Mammary epithelial cell (primary cell): ENCODE measurements at regions not wholly inside any gene's neighbourhood (a gene's known extent, or its start where the extent isn't known, plus 50 kb on each side); places are given as distances from the start of the nearest gene placed in this dataset.

ENCODE experiments used
- EZH2 ChIP-seq: IDR thresholded peaks from 2 replicates; pipeline ENCODE4 v1.6.1; 2012; ENCODE audit warnings: low read length, inconsistent platforms, borderline replicate concordance
- TF ChIP-seq, protein P1 (sequence below), 2 donors: IDR thresholded peaks in 1 of 2; conservative IDR thresholded peaks in 1 of 2; 2 replicates each; pipeline ENCODE4 v1.5.1; 2011 to 2012; ENCODE audit warnings: inconsistent platforms in 2 of 2, low read length in 2 of 2, mild to moderate bottlenecking in 2 of 2, control low read depth in 1 of 2, low read depth in 1 of 2; ENCODE audit not compliant: insufficient read depth in 1 of 2; ENCODE audit errors: extremely low read depth in 1 of 2

DNA sequence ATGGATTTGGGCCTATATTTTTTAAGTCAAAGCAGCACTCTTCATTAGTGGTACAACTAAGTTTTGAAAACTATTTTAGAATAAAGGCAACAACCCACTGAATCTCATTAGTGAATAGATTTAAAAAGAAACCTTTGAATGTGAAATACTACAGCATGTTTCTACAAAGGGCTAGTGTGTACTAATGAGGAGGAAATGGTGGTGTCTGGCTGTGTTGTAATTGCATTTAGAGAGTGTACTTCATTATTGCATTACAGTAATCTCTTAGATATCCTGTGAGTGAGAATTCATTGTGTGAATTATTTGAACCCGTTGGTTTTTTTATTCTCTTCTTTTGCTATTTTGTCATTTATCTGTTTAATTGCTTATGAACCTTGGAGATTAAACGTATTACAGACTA, 575.4 kb upstream of the FAM98A start:
- TF ChIP-seq, protein P1, sequence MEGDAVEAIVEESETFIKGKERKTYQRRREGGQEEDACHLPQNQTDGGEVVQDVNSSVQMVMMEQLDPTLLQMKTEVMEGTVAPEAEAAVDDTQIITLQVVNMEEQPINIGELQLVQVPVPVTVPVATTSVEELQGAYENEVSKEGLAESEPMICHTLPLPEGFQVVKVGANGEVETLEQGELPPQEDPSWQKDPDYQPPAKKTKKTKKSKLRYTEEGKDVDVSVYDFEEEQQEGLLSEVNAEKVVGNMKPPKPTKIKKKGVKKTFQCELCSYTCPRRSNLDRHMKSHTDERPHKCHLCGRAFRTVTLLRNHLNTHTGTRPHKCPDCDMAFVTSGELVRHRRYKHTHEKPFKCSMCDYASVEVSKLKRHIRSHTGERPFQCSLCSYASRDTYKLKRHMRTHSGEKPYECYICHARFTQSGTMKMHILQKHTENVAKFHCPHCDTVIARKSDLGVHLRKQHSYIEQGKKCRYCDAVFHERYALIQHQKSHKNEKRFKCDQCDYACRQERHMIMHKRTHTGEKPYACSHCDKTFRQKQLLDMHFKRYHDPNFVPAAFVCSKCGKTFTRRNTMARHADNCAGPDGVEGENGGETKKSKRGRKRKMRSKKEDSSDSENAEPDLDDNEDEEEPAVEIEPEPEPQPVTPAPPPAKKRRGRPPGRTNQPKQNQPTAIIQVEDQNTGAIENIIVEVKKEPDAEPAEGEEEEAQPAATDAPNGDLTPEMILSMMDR (conservative IDR thresholded peaks at IDR 0.05 in 1 of 2, IDR thresholded peaks at IDR 0.05 in 1 of 2; ENCODE audit: extremely low read depth in 1 of 2, insufficient read depth in 1 of 2, low read depth in 1 of 2, low read length in 2 of 2), result no peak
- no peak for TF ChIP-seq EZH2
